ENCODE measurements at regions not wholly inside any gene's neighbourhood (a gene's known extent, or its start where the extent isn't known, plus 50 kb on each side); places are given as distances from the start of the nearest gene placed in this dataset.
A peak's percentile ranks its signal among the peaks of the same experiment; 100 is the strongest.

DNA sequence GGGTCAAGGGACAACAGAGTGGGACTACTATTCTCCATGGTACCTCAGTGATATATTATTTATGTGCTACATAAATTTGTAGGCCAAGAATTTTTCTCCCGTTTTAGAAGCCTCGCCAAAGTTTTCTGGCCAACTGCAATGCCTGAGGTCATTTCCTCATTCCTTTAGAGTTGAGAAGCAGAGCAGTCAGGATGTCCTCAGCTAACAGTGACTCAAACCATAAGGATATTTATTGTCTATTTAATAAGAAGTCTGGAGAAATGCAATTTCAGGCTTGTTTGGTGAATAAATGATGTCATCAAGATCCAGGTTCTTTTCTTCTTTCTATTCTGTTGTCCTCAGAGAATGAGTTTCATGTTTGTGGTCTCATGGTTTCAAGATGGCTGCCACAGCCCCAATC lies 91.0 kb downstream of the ADCYAP1 start:
- no peaks in the 10 kb centered on the region for H3K4me1 ChIP-seq (ENCODE audit: control insufficient read depth in 2 of 3, insufficient read depth in 2 of 3, low read depth in 1 of 3, low read length in 3 of 3)
- H3K36me3 ChIP-seq (ENCODE audit: control insufficient read depth in 2 of 3, insufficient read depth in 3 of 3, low read length in 3 of 3), result no peaks in the 10 kb centered on the region
- intact Hi-C loops (cut with DNase I), result no loop called here
- DNase-seq, result peak in 1 of 5 donors; percentile 77
- no peak overlapping the region for H3K9ac ChIP-seq (ENCODE audit: low read length in 3 of 3)
- peak overlapping the region in 1 of 2 donors; percentile 32 for H3K27ac ChIP-seq (ENCODE audit: low read depth in 2 of 2, low read length in 2 of 2)
- TF ChIP-seq CTCF (IDR thresholded peaks at IDR 0.05; ENCODE audit: borderline replicate concordance, extremely low read depth, insufficient read depth), result no peak
- no peaks in the 10 kb centered on the region for H3K9me3 ChIP-seq (ENCODE audit: control insufficient read depth in 2 of 3, insufficient read depth in 1 of 3, low read length in 3 of 3)
- FAIRE-seq, result no peak
- no peaks in the 10 kb centered on the region for H3K27me3 ChIP-seq (ENCODE audit: control insufficient read depth, insufficient read depth, low read length)
- no peak overlapping the region for H3K4me3 ChIP-seq (ENCODE audit: low read length in 3 of 3)

- no peak overlapping the region for H3K27ac ChIP-seq (ENCODE audit: low read depth in 2 of 2, low read length in 2 of 2)
- H3K9me3 ChIP-seq (ENCODE audit: control insufficient read depth in 2 of 3, insufficient read depth in 1 of 3, low read length in 3 of 3), result no peaks in the 10 kb centered on the region
- no peak overlapping the region for H3K9ac ChIP-seq (ENCODE audit: low read length in 3 of 3)
- TF ChIP-seq CTCF (IDR thresholded peaks at IDR 0.05; ENCODE audit: borderline replicate concordance, extremely low read depth, insufficient read depth), result no peak
- intact Hi-C loops (cut with DNase I), result no loop called here
- no peak overlapping the region for H3K4me3 ChIP-seq (ENCODE audit: low read length in 3 of 3)
- H3K4me1 ChIP-seq (ENCODE audit: control insufficient read depth in 2 of 3, insufficient read depth in 2 of 3, low read depth in 1 of 3, low read length in 3 of 3), result no peaks in the 10 kb centered on the region
- FAIRE-seq (no peak), DNase-seq (no peak)
- H3K36me3 ChIP-seq (ENCODE audit: control insufficient read depth in 2 of 3, insufficient read depth in 3 of 3, low read length in 3 of 3), result no peaks in the 10 kb centered on the region
- H3K27me3 ChIP-seq (ENCODE audit: control insufficient read depth, insufficient read depth, low read length), result no peaks in the 10 kb centered on the region
Observed at GRCh38 chr18:997499-997898, 92.8 kb downstream of the ADCYAP1 start.

DNA sequence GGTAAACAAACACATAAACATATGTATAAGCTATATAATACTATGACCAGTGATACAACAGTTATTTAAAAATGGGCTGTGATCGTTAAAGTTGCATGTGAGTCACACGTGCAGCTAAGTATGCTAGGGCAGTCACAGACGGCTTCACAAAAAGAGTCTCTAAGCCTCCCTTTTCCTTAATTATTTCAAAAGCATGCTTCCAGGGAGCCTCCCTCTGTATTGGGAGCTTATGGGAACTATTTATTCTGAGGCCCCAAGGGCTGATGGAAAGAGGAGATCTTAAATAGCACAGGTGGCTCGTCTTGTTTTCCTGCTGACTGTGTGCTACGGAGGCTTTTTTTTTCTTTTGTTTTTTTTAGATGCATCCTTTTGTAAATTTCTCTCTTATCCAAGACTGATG lies 94.3 kb downstream of the ADCYAP1 start:
- no peak for FAIRE-seq
- H3K27me3 ChIP-seq (ENCODE audit: control insufficient read depth, insufficient read depth, low read length), result no peaks in the 10 kb centered on the region

More for the DNA sequence above, 94.3 kb downstream of the ADCYAP1 start:
- H3K4me3 ChIP-seq (ENCODE audit: low read length in 3 of 3), result no peak overlapping the region
- H3K9ac ChIP-seq (ENCODE audit: low read length in 3 of 3), result no peak overlapping the region
- H3K27ac ChIP-seq (ENCODE audit: low read depth in 2 of 2, low read length in 2 of 2), result no peak overlapping the region
- no peak for TF ChIP-seq CTCF (IDR thresholded peaks at IDR 0.05; ENCODE audit: borderline replicate concordance, extremely low read depth, insufficient read depth)
- H3K36me3 ChIP-seq (ENCODE audit: control insufficient read depth in 2 of 3, insufficient read depth in 3 of 3, low read length in 3 of 3), result no peaks in the 10 kb centered on the region
- intact Hi-C loops (cut with DNase I), result no loop called here
- DNase-seq, result peak in 1 of 5 donors; percentile 36
- H3K4me1 ChIP-seq (ENCODE audit: control insufficient read depth in 2 of 3, insufficient read depth in 2 of 3, low read depth in 1 of 3, low read length in 3 of 3), result peaks cover 0 to 2% (median 0%) of the 10 kb centered on the region in 3 donors
- no peaks in the 10 kb centered on the region for H3K9me3 ChIP-seq (ENCODE audit: control insufficient read depth in 2 of 3, insufficient read depth in 1 of 3, low read length in 3 of 3)

Data from kidney (tissue), 13 donors.